ENCODE measurements at regions not wholly inside any gene's neighbourhood (a gene's known extent, or its start where the extent isn't known, plus 50 kb on each side); places are given as distances from the start of the nearest gene placed in this dataset.
A peak's percentile ranks its signal among the peaks of the same experiment; 100 is the strongest.

DNA sequence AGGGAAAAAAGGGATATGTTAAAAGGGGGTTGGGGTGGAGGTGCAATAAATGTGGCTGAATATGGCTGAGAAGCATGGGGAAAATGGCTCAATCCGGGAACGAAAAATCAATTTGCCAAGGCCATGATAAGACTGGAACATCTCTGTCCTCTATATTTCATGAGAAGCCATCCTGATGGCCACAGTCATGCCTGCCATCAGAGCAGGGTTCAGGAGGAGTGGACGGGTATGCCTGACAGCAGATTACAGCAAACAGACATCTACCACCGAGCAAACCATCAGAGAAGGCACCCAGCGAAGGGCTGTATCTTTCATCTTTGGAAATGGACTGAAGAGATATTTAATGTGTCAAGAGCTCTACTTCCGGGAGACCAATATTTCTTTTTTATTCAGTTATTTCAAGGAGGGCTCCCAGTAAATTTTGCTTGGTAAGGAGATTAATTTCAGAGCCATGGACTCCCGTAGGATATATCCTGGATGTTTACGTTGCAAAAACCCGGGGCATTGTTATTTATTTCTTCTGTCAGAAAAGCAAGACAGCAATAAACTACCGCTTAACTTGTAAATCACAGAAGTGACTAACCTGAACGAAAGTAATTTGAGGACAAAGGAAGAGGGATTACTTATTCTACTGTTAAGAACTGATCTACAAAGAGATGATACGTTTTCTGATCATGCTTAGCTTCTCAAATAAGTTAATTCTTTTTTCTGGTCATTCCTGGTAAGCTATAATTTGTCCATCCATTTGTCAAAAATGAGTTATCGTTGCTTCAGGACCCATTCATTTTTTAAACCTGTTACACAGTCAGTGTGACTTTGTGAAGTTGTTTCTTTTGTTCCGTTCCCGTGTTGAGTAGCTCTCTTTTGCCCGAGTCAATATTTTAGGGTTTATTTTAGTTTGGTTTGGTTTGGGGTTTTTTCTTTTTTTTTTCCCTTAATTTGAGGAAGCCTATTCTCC is 80.6 kb upstream of the CHD2 start:
- intact Hi-C loops (cut with micrococcal nuclease), result no loop called here
- no peak for DNase-seq
- peak overlapping the region; percentile 84 for H3K27ac ChIP-seq (replicated peaks)
- H3K27me3 ChIP-seq (ENCODE audit: low read depth), result no peaks in the 10 kb centered on the region
- no peaks in the 10 kb centered on the region for H3K36me3 ChIP-seq
- peak overlapping the region; percentile 59 for H3K4me3 ChIP-seq
- no peaks in the 10 kb centered on the region for H3K9me3 ChIP-seq (replicated peaks)
- TF ChIP-seq, protein P1, sequence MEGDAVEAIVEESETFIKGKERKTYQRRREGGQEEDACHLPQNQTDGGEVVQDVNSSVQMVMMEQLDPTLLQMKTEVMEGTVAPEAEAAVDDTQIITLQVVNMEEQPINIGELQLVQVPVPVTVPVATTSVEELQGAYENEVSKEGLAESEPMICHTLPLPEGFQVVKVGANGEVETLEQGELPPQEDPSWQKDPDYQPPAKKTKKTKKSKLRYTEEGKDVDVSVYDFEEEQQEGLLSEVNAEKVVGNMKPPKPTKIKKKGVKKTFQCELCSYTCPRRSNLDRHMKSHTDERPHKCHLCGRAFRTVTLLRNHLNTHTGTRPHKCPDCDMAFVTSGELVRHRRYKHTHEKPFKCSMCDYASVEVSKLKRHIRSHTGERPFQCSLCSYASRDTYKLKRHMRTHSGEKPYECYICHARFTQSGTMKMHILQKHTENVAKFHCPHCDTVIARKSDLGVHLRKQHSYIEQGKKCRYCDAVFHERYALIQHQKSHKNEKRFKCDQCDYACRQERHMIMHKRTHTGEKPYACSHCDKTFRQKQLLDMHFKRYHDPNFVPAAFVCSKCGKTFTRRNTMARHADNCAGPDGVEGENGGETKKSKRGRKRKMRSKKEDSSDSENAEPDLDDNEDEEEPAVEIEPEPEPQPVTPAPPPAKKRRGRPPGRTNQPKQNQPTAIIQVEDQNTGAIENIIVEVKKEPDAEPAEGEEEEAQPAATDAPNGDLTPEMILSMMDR (IDR thresholded peaks at IDR 0.05; ENCODE audit: borderline replicate concordance), result no peak
- peaks cover 16% of the 10 kb centered on the region for H3K4me1 ChIP-seq

DNA sequence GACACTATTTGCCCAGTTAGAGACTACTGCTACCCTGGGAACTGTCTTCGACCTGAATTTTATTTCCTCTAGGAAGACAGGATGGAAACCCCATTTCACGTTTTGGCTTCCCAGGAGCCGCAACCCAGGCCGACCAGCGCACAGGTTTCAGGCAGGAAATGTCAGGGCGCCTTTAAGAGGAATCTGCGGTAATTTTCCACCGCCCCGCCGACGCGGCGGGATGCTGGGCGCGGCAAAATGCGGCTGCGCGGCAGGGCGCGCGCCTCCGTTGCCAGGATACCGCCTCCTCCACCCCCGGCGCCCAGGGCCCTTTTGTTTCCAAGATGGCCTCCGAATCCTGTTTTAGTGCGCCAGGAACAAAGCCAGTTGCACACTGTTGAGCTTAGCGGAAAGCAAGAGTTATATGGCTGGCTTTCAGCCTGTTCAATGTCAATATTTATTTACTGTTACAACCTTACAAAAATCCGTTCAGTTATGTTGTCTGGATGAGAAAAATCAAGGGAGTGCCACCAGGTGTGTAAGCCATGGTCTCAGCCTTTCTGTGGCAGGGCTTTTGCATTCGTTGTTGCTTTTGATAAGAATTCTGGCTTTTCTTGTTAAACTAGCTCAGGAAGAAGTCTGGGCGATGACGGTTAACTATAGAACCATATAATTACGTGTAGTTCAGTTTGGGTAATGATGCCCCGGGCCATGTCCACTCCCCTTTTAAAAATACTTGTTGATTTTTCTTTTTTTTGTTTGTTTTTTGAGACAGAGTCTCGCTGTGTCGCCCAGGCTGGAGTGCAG is 79.7 kb upstream of the CHD2 start:
- Histone ChIP-seq H3K27ac (replicated peaks) (peak overlapping the region; percentile 84), H3K4me1 (peaks cover 16% of the 10 kb centered on the region), H3K4me3 (peak overlapping the region; percentile 59), H3K27me3 (ENCODE audit: low read depth) (no peaks in the 10 kb centered on the region), H3K36me3 (no peaks in the 10 kb centered on the region), H3K9me3 (replicated peaks) (no peaks in the 10 kb centered on the region)
- intact Hi-C loops (cut with micrococcal nuclease), result no loop called here
- DNase-seq, result peak; percentile 91
- TF ChIP-seq, protein P1 (IDR thresholded peaks at IDR 0.05; ENCODE audit: borderline replicate concordance), result no peak

DNA sequence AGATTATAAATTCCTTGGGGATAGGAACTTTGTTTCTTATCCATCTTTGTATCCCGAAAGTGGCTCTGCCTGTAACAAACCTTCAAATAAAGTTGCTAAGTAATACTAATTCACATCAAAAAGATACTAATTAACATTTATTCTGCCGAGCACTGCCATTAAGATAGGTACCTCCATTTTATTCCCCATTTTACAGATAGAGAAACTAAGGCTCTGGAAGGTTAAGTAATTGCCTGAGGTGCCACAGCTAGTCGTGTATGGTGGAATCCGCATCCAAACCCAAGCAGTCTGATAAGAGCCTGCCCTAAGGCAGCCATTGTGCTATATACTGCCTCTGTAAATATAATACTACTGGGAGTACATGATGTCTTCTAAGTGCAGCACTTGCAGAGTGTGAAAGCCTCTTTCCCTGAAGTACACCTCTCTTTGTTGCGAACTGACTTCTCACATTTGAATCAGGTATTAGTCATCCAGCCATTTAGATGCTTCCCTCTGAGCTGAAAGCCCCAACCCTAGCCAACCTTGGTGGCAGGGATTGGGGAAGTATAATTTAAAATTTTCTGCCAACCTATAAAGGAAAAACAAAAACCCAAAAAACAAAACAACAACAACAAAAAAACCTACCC is 78.5 kb upstream of the CHD2 start:
- TF ChIP-seq, protein P1 (IDR thresholded peaks at IDR 0.05; ENCODE audit: borderline replicate concordance), result no peak
- H3K36me3 ChIP-seq, result no peaks in the 10 kb centered on the region
- no peak overlapping the region for H3K27ac ChIP-seq (replicated peaks)
- H3K4me3 ChIP-seq, result no peak overlapping the region
- peaks cover 16% of the 10 kb centered on the region for H3K4me1 ChIP-seq
- H3K27me3 ChIP-seq (ENCODE audit: low read depth), result no peaks in the 10 kb centered on the region
- intact Hi-C loops (cut with micrococcal nuclease), result no loop called here
- no peaks in the 10 kb centered on the region for H3K9me3 ChIP-seq (replicated peaks)
- no peak for DNase-seq

DNA sequence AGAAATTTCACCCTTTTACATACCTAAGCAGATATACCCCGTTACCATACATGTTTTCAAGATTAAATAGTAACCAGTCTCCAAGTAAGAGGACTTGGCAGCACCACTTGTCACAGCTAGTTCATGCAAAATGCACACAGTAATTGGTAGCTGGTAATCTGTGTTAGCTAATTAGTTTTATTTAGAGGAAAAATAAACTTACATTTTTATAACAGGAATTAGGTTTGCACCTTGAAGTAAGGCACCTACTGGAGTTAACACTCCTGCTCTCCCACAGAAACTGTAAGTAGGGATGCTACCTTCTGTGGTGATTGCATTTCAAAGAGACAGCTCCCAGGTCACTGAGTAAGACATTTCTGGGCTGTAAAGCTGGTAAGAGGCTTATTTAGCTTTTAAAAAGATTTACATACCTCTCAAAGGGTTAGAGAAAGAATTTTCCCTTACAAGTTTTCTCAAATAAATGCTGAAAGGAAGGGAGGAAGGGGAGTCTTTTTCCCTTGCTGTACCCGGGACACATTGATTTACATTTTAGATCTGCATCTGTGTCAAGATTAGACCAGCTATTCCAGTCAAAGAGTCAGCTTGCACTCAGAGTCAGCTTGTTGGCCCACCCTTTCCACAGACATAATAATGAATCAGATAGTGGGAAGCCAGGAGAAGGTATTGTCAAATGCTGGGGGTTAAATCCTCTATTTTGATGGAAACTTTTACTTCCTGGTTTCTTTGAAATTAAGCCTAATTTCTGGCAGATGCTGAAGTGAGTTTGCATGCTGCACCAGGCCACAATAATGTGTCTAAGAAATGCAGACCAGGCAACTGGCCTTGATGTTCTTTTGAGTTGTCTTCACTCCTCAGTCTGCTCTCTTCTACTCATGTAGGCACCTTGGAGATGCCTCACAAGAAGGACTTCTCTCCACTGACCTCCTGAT is 77.6 kb upstream of the CHD2 start:
- DNase-seq, result no peak
- no peaks in the 10 kb centered on the region for H3K27me3 ChIP-seq (ENCODE audit: low read depth)
- no peaks in the 10 kb centered on the region for H3K9me3 ChIP-seq (replicated peaks)
- no peaks in the 10 kb centered on the region for H3K36me3 ChIP-seq
- no peak overlapping the region for H3K27ac ChIP-seq (replicated peaks)
- H3K4me1 ChIP-seq, result peaks cover 16% of the 10 kb centered on the region
- intact Hi-C loops (cut with micrococcal nuclease), result no loop called here
- no peak overlapping the region for H3K4me3 ChIP-seq
- TF ChIP-seq, protein P1 (IDR thresholded peaks at IDR 0.05; ENCODE audit: borderline replicate concordance), result no peak

Data from left ventricle myocardium inferior (tissue), 1 donor.